ENCODE measurements at regions not wholly inside any gene's neighbourhood (a gene's known extent, or its start where the extent isn't known, plus 50 kb on each side); places are given as distances from the start of the nearest gene placed in this dataset.

DNA sequence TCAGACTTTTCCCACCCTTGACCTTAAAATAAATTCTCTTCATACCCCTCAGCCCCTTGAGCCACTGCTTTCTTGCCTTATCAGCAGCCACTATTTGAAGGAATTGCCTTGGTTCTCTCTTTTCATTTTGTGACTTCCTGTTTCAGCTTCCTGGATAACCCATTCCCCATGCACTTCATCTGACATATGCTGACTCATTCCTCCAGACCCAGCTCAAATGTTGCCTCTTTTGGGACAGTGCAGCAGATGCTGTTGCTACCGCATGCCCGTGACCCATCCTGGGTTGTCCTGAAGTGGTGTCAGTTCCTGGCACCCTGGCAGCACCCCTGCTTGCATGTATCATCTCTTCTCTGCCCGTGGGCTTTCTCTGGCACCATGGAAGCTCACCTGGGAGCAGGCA, 496.1 kb downstream of the PTPRU start:
- no peak for DNase-seq (ENCODE audit: low read depth)
- no peak overlapping the region for H3K4me3 ChIP-seq (ENCODE audit: low read depth, low read length)
- TF ChIP-seq, protein P1, sequence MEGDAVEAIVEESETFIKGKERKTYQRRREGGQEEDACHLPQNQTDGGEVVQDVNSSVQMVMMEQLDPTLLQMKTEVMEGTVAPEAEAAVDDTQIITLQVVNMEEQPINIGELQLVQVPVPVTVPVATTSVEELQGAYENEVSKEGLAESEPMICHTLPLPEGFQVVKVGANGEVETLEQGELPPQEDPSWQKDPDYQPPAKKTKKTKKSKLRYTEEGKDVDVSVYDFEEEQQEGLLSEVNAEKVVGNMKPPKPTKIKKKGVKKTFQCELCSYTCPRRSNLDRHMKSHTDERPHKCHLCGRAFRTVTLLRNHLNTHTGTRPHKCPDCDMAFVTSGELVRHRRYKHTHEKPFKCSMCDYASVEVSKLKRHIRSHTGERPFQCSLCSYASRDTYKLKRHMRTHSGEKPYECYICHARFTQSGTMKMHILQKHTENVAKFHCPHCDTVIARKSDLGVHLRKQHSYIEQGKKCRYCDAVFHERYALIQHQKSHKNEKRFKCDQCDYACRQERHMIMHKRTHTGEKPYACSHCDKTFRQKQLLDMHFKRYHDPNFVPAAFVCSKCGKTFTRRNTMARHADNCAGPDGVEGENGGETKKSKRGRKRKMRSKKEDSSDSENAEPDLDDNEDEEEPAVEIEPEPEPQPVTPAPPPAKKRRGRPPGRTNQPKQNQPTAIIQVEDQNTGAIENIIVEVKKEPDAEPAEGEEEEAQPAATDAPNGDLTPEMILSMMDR (IDR thresholded peaks at IDR 0.05; ENCODE audit: low read depth, low read length, missing control alignments) = no peak

DNA sequence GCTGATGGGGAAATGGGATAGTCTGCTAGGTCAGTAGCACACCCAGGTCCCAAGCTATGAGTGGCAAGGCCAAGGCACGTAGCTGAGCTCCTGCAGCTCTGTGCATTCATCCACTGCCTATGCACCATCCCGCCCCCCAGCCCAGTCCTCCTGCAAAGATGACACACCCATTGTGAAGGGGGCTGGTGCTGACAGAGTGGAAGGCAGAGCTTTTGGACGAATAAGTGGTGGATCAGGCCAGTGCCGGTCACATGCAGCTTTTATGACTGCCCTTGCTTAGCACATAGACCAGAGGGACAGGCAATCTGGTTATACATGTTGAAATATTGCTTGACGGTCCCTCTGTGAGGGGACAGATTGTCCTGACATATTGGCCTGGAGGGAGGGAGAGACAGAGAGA, 494.3 kb downstream of the PTPRU start:
- TF ChIP-seq, protein P1 (IDR thresholded peaks at IDR 0.05; ENCODE audit: low read depth, low read length, missing control alignments) = no peak
- DNase-seq (ENCODE audit: low read depth) = no peak

DNA sequence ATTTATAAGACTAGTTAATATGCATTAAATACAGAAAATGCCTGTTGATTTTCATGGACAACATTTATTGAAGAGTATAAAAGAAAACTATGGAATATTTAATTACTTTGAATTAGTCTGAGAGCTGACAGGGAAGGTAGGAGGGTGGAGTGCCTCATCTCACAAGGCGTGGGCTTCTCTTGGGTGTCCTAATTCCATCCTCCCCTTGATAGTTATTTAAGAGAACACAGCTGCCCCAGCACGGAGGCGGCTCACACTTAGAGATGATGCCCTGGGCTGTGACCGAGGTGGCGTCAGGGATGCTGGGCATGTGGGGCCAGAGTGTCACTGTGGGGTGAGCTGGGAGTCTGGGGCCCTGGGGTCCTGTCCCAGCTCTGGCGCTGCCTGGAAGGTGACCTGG, 493.0 kb downstream of the PTPRU start:
- TF ChIP-seq, protein P1 (IDR thresholded peaks at IDR 0.05; ENCODE audit: low read depth, low read length, missing control alignments) = no peak
- no peak for DNase-seq (ENCODE audit: low read depth)
- H3K4me3 ChIP-seq (ENCODE audit: low read depth, low read length) = no peak overlapping the region

More for the DNA sequence above, 494.3 kb downstream of the PTPRU start:
- no peak overlapping the region for H3K4me3 ChIP-seq (ENCODE audit: low read depth, low read length)

DNA sequence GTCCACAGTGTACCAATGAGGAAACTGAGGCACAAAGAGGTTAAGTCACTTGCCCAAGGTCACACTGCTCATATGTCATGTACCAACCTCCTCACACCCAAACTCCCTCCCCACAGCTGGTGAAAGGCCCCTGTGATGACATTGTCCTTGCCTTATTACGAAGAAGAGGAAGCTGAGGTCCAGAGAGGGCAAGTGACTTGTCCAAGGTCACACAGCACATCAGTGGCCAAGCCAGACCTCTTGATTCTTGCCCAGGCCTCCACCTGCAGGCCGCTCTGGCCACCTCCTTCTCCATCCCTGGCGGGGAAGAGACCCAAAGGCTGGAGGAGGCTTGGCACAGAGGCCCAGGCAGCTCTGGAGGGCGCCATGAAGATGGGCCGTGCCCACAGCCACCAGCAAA, 492.4 kb downstream of the PTPRU start:
- TF ChIP-seq, protein P1 (IDR thresholded peaks at IDR 0.05; ENCODE audit: low read depth, low read length, missing control alignments) = no peak
- H3K4me3 ChIP-seq (ENCODE audit: low read depth, low read length) = no peak overlapping the region
- DNase-seq (ENCODE audit: low read depth) = no peak

DNA sequence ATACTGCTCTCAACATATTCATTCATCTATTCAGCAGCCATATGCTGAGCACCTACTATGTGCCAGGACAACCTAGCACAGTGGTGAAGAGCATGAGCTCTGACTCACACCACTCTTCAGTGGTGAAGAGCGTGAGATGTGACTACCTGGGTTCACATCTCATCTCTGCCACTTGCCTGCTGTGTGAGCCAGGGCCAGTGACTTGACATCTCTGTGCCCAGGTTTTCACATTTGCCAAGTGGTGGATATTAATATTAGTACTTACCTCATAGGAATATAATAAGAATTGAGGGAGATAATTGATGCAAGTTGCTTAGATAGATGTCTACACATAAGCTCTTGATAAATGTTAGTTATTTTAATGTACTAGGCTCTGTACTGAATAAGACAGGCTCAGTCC, 488.9 kb downstream of the PTPRU start:
- DNase-seq (ENCODE audit: low read depth) = no peak
- TF ChIP-seq, protein P1 (IDR thresholded peaks at IDR 0.05; ENCODE audit: low read depth, low read length, missing control alignments) = no peak
- H3K4me3 ChIP-seq (ENCODE audit: low read depth, low read length) = no peak overlapping the region

DNA sequence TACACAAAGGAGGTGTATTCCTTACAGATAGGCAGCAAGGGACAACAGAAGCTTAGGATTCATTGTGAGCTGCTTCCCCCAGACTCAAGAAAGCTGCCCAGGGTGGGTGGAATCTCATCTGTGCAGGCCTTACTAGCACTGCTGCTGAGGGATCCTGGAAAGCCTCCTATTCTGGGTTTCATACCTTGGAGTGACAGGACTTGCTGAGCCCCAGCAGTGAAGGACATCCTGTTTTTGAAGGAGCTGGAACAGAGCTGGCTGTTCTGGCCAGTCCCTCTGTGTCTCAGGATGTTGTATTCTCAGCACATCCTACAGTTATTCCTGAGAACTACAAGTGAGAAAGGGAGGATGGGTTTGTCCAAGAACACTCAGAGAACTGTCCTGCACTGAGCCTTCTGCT, 486.3 kb downstream of the PTPRU start:
- DNase-seq (ENCODE audit: low read depth) = no peak
- TF ChIP-seq, protein P1 (IDR thresholded peaks at IDR 0.05; ENCODE audit: low read depth, low read length, missing control alignments) = no peak
- no peak overlapping the region for H3K4me3 ChIP-seq (ENCODE audit: low read depth, low read length)

DNA sequence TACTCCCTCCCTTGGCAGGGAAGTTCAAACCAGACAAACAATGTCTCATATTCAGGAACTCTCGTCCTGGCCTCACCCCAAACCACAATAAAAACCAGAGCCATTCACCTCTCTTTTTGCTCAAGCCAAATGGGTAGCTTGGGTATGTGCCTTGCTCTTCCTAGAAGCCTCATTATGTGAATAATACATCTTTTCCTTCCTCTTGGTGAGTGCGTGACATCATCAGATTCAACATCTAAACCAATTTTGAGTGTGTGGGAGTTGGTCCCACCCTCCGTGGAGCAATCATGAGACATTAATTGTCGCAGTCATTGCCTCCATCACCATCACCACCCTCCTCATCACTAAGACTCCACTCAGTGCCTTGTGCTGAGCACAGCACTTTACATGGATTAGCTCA, 482.9 kb downstream of the PTPRU start:
- TF ChIP-seq, protein P1 (IDR thresholded peaks at IDR 0.05; ENCODE audit: low read depth, low read length, missing control alignments) = no peak
- H3K4me3 ChIP-seq (ENCODE audit: low read depth, low read length) = no peak overlapping the region
- DNase-seq (ENCODE audit: low read depth) = no peak
